ENCODE measurements at regions not wholly inside any gene's neighbourhood (a gene's known extent, or its start where the extent isn't known, plus 50 kb on each side); places are given as distances from the start of the nearest gene placed in this dataset.

GRCh38 chr10:78684947-78685346 is 383.8 kb upstream of the ZMIZ1 start:
- Histone ChIP-seq H3K4me1 (ENCODE audit: low read depth) (no peaks in the 10 kb centered on the region), H3K27me3 (no peaks in the 10 kb centered on the region), H3K9me3 (ENCODE audit: low read depth) (no peaks in the 10 kb centered on the region), H3K27ac (no peak overlapping the region), H3K36me3 (no peaks in the 10 kb centered on the region), H3K4me3 (no peak overlapping the region)
- peak in 1 of 2 donors; percentile 27 for DNase-seq (ENCODE audit: low read depth in 1 of 2, low spot score in 1 of 2)
- no peak for TF ChIP-seq CTCF (IDR thresholded peaks at IDR 0.05; ENCODE audit: low read depth, low read length)

- Histone ChIP-seq H3K36me3 (no peaks in the 10 kb centered on the region), H3K27me3 (no peaks in the 10 kb centered on the region), H3K27ac (no peak overlapping the region), H3K4me3 (no peak overlapping the region), H3K4me1 (ENCODE audit: low read depth) (no peaks in the 10 kb centered on the region), H3K9me3 (ENCODE audit: low read depth) (no peaks in the 10 kb centered on the region)
- TF ChIP-seq CTCF (IDR thresholded peaks at IDR 0.05; ENCODE audit: low read depth, low read length), result no peak
- peak in 1 of 2 donors; percentile 49 for DNase-seq (ENCODE audit: low read depth in 1 of 2, low spot score in 1 of 2)
Observed at GRCh38 chr10:78685466-78686103, 383.2 kb upstream of the ZMIZ1 start.

- no peaks in the 10 kb centered on the region for H3K36me3 ChIP-seq
- H3K27ac ChIP-seq, result no peak overlapping the region
- TF ChIP-seq CTCF (IDR thresholded peaks at IDR 0.05; ENCODE audit: low read depth, low read length), result no peak
- no peak overlapping the region for H3K4me3 ChIP-seq
- no peaks in the 10 kb centered on the region for H3K27me3 ChIP-seq
- H3K9me3 ChIP-seq (ENCODE audit: low read depth), result no peaks in the 10 kb centered on the region
- no peak for DNase-seq (ENCODE audit: low read depth in 1 of 2, low spot score in 1 of 2)
- H3K4me1 ChIP-seq (ENCODE audit: low read depth), result no peaks in the 10 kb centered on the region
Observed at GRCh38 chr10:78686444-78687060, 382.2 kb upstream of the ZMIZ1 start.

- no peaks in the 10 kb centered on the region for H3K27me3 ChIP-seq
- no peak for TF ChIP-seq CTCF (IDR thresholded peaks at IDR 0.05; ENCODE audit: low read depth, low read length)
- no peak overlapping the region for H3K27ac ChIP-seq
- H3K36me3 ChIP-seq, result no peaks in the 10 kb centered on the region
- H3K9me3 ChIP-seq (ENCODE audit: low read depth), result no peaks in the 10 kb centered on the region
- no peak for DNase-seq (ENCODE audit: low read depth in 1 of 2, low spot score in 1 of 2)
- H3K4me3 ChIP-seq, result no peak overlapping the region
- H3K4me1 ChIP-seq (ENCODE audit: low read depth), result no peaks in the 10 kb centered on the region
Observed at GRCh38 chr10:78687626-78688025, 381.1 kb upstream of the ZMIZ1 start.

- Histone ChIP-seq H3K4me1 (ENCODE audit: low read depth) (no peaks in the 10 kb centered on the region), H3K4me3 (no peak overlapping the region), H3K36me3 (no peaks in the 10 kb centered on the region), H3K27ac (no peak overlapping the region), H3K27me3 (no peaks in the 10 kb centered on the region), H3K9me3 (ENCODE audit: low read depth) (no peaks in the 10 kb centered on the region)
- no peak for DNase-seq (ENCODE audit: low read depth in 1 of 2, low spot score in 1 of 2)
- TF ChIP-seq CTCF (IDR thresholded peaks at IDR 0.05; ENCODE audit: low read depth, low read length), result no peak
Observed at GRCh38 chr10:78688230-78688900, 380.4 kb upstream of the ZMIZ1 start.

Data from cardiac muscle cell (in vitro differentiated cells and primary cell).